Astrocyte (in vitro differentiated cells and primary cell): ENCODE measurements at regions not wholly inside any gene's neighbourhood (a gene's known extent, or its start where the extent isn't known, plus 50 kb on each side); places are given as distances from the start of the nearest gene placed in this dataset.

Experiments
- DNase-seq: peaks from one replicate; pipeline ENCODE4 v3.0.0-alpha.2; 2010; ENCODE audit warnings: low read depth
- FAIRE-seq: peaks from 2 replicates; lab custom pipeline; 2011; peaks lifted over from hg19 to GRCh38; lab: Jason Lieb, UNC
- H2AFZ ChIP-seq: 2 replicates; pipeline ENCODE4 v1.6.0; 2012; ENCODE audit warnings: low read depth, low read length, inconsistent platforms
- H3K27ac ChIP-seq: 2 replicates; pipeline ENCODE4 v1.5.1; 2011; ENCODE audit warnings: low read depth, low read length, inconsistent platforms
- H3K27me3 ChIP-seq: 2 replicates; pipeline ENCODE4 v1.6.0; 2011; ENCODE audit warnings: low read length, inconsistent platforms; ENCODE audit not compliant: insufficient read depth
- H3K36me3 ChIP-seq: 2 replicates; pipeline ENCODE4 v1.5.1; 2011; ENCODE audit warnings: low read length, inconsistent platforms; ENCODE audit not compliant: insufficient read depth
- H3K4me1 ChIP-seq: 2 replicates; pipeline ENCODE4 v1.5.1; 2011; ENCODE audit warnings: low read length, inconsistent platforms; ENCODE audit not compliant: insufficient read depth
- H3K4me2 ChIP-seq: 2 replicates; pipeline ENCODE4 v1.6.0; 2012; ENCODE audit warnings: low read length, inconsistent platforms
- H3K4me3 ChIP-seq: 2 replicates; pipeline ENCODE4 v1.5.1; 2011; ENCODE audit warnings: low read depth, mild to moderate bottlenecking, low read length, inconsistent platforms; ENCODE audit not compliant: insufficient read depth
- H3K79me2 ChIP-seq: 2 replicates; pipeline ENCODE4 v1.6.0; 2012; ENCODE audit warnings: mild to moderate bottlenecking, low read length, inconsistent platforms; ENCODE audit not compliant: insufficient read depth
- H3K9ac ChIP-seq: 2 replicates; pipeline ENCODE4 v1.6.0; 2012; ENCODE audit warnings: mild to moderate bottlenecking, low read length, inconsistent platforms
- H3K9me3 ChIP-seq: 2 replicates; pipeline ENCODE4 v1.5.1; 2012; ENCODE audit warnings: low read depth, mild to moderate bottlenecking, low read length, inconsistent platforms; ENCODE audit not compliant: insufficient read depth
- H4K20me1 ChIP-seq: 2 replicates; pipeline ENCODE4 v1.6.0; 2012; ENCODE audit warnings: low read length, inconsistent platforms; ENCODE audit not compliant: insufficient read depth
- H3K27ac Mint-ChIP-seq: one replicate; pipeline ENCODE4 v1.8.0; 2021; ENCODE audit warnings: mild to moderate bottlenecking, mixed read lengths; ENCODE audit not compliant: unreplicated experiment
- H3K27me3 Mint-ChIP-seq: one replicate; pipeline ENCODE4 v1.8.0; 2021; ENCODE audit warnings: low read depth, mixed read lengths; ENCODE audit not compliant: unreplicated experiment
- H3K36me3 Mint-ChIP-seq: one replicate; pipeline ENCODE4 v1.8.0; 2021; ENCODE audit warnings: low read depth, mixed read lengths; ENCODE audit not compliant: unreplicated experiment
- H3K4me1 Mint-ChIP-seq: one replicate; pipeline ENCODE4 v1.8.0; 2021; ENCODE audit warnings: low read depth, mixed read lengths; ENCODE audit not compliant: unreplicated experiment
- H3K4me3 Mint-ChIP-seq: one replicate; pipeline ENCODE4 v1.8.0; 2021; ENCODE audit warnings: mild to moderate bottlenecking, moderate library complexity, mixed read lengths; ENCODE audit not compliant: unreplicated experiment
- H3K9me3 Mint-ChIP-seq: one replicate; pipeline ENCODE4 v1.8.0; 2021; ENCODE audit warnings: mild to moderate bottlenecking, mixed read lengths; ENCODE audit not compliant: unreplicated experiment
- EZH2 ChIP-seq: IDR thresholded peaks from 2 replicates; pipeline ENCODE4 v1.6.1; 2012; ENCODE audit warnings: mild to moderate bottlenecking, low read length, inconsistent platforms; ENCODE audit not compliant: insufficient read depth
- TF ChIP-seq, protein P1 (sequence below): IDR thresholded peaks from 2 replicates; pipeline ENCODE4 v1.5.1; 2011; ENCODE audit warnings: low read depth, mild to moderate bottlenecking, inconsistent platforms, low read length, moderate library complexity; ENCODE audit not compliant: insufficient read depth

DNA sequence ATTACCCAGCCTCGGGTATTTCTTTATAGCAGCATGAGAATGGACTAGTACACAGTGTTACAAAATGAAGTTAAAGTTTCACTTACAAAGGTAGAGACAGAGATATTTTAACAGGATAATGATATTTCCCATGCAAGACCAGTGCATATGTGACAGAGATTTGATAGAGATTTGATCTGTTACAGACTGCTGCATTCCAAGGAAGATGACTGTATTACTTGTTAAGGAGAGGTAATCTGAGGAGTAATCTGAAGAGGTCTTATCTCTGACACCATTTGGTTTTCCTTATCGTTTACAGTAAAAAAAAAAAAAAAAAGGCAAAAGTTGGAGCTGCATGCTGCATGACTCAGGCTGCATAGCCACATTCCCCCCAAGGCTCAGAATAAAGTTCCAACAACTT lies 289.6 kb downstream of the POM121L12 start:
- DNase-seq: peak; percentile 37
- Histone ChIP-seq H3K4me3 (no peak overlapping the region), H2AFZ (no peak overlapping the region), H3K36me3 (no peaks in the 10 kb centered on the region), H4K20me1 (no peaks in the 10 kb centered on the region), H3K79me2 (no peaks in the 10 kb centered on the region), H3K4me2 (no peak overlapping the region), H3K9me3 (no peaks in the 10 kb centered on the region), H3K27ac (no peak overlapping the region), H3K4me1 (no peaks in the 10 kb centered on the region), H3K9ac (no peak overlapping the region), H3K27me3 (no peaks in the 10 kb centered on the region)
- TF ChIP-seq, protein P1, sequence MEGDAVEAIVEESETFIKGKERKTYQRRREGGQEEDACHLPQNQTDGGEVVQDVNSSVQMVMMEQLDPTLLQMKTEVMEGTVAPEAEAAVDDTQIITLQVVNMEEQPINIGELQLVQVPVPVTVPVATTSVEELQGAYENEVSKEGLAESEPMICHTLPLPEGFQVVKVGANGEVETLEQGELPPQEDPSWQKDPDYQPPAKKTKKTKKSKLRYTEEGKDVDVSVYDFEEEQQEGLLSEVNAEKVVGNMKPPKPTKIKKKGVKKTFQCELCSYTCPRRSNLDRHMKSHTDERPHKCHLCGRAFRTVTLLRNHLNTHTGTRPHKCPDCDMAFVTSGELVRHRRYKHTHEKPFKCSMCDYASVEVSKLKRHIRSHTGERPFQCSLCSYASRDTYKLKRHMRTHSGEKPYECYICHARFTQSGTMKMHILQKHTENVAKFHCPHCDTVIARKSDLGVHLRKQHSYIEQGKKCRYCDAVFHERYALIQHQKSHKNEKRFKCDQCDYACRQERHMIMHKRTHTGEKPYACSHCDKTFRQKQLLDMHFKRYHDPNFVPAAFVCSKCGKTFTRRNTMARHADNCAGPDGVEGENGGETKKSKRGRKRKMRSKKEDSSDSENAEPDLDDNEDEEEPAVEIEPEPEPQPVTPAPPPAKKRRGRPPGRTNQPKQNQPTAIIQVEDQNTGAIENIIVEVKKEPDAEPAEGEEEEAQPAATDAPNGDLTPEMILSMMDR: no peak
- TF ChIP-seq EZH2: no peak
- Mint-ChIP-seq H3K36me3 (no peaks in the 10 kb centered on the region), H3K4me1 (peaks cover 9% of the 10 kb centered on the region), H3K27ac (no peak overlapping the region), H3K9me3 (peaks cover 9% of the 10 kb centered on the region), H3K27me3 (no peaks in the 10 kb centered on the region), H3K4me3 (no peak overlapping the region)
- no peak for FAIRE-seq

GRCh38 chr7:53326634-53327033 lies 291.2 kb downstream of the POM121L12 start:
- H3K9ac ChIP-seq: no peak overlapping the region
- Mint-ChIP-seq H3K36me3 (no peaks in the 10 kb centered on the region), H3K4me1 (peaks cover 9% of the 10 kb centered on the region), H3K4me3 (no peak overlapping the region), H3K27ac (no peak overlapping the region), H3K9me3 (peaks cover 9% of the 10 kb centered on the region), H3K27me3 (no peaks in the 10 kb centered on the region)
- no peak overlapping the region for H2AFZ ChIP-seq
- no peak overlapping the region for H3K27ac ChIP-seq
- no peak overlapping the region for H3K4me2 ChIP-seq
- H4K20me1 ChIP-seq: no peaks in the 10 kb centered on the region
- H3K27me3 ChIP-seq: no peaks in the 10 kb centered on the region
- FAIRE-seq (no peak), DNase-seq (no peak)
- H3K4me1 ChIP-seq: no peaks in the 10 kb centered on the region
- H3K4me3 ChIP-seq: no peak overlapping the region
- TF ChIP-seq EZH2: no peak
- TF ChIP-seq, protein P1: no peak
- H3K79me2 ChIP-seq: no peaks in the 10 kb centered on the region
- no peaks in the 10 kb centered on the region for H3K36me3 ChIP-seq
- no peaks in the 10 kb centered on the region for H3K9me3 ChIP-seq

DNA sequence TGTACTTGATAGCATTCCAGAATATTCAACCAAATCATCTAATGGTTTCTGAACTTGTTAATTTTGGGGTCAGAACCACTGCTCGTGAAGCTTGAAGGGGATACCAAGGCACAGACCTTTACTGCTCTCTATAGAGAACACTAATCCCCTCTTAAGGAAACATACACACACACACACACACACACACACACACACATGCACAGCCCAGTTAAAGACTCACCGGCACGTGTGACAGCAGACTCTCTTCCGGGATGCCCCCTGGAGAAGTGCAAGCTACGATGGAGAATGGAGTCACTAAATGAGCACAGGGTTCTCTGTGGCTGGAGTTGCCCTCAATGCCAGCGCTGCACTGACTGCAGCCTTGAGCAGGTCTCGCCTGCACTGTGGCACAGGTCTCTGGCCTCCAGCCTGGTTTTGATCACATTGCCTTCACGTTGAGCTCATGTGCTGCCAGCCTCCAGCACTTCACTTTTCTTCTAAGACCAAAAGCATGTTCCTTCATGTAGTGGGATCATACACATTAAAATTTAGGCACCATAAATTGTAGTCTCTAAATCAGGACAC lies 300.8 kb downstream of the POM121L12 start:
- Histone ChIP-seq H3K9me3 (peaks cover 5% of the 10 kb centered on the region), H3K27ac (no peak overlapping the region), H3K4me3 (no peak overlapping the region), H3K4me1 (no peaks in the 10 kb centered on the region), H2AFZ (no peak overlapping the region), H4K20me1 (no peaks in the 10 kb centered on the region), H3K36me3 (no peaks in the 10 kb centered on the region), H3K27me3 (no peaks in the 10 kb centered on the region), H3K4me2 (no peak overlapping the region), H3K79me2 (no peaks in the 10 kb centered on the region), H3K9ac (no peak overlapping the region)
- TF ChIP-seq EZH2: no peak
- TF ChIP-seq, protein P1: no peak
- FAIRE-seq: no peak
- H3K4me3 Mint-ChIP-seq: no peak overlapping the region
- no peaks in the 10 kb centered on the region for H3K4me1 Mint-ChIP-seq
- H3K36me3 Mint-ChIP-seq: no peaks in the 10 kb centered on the region
- no peaks in the 10 kb centered on the region for H3K27me3 Mint-ChIP-seq
- no peak overlapping the region for H3K27ac Mint-ChIP-seq
- peaks cover 10% of the 10 kb centered on the region for H3K9me3 Mint-ChIP-seq
- DNase-seq: no peak
